ENCODE measurements at regions not wholly inside any gene's neighbourhood (a gene's known extent, or its start where the extent isn't known, plus 50 kb on each side); places are given as distances from the start of the nearest gene placed in this dataset.

- dilution Hi-C loops (cut with MboI; ENCODE audit: extremely low pct_ligation_motif_present, low sequenced_read_pairs) = no loop called here
- no peaks in the 10 kb centered on the region for H3K27me3 ChIP-seq (ENCODE audit: control insufficient read depth, extremely low read depth, insufficient read depth, low read length)
- FAIRE-seq = no peak
Measured at GRCh38 chr13:47190696-47191305, 293.9 kb upstream of the HTR2A start.

GRCh38 chr13:47188802-47189201, 291.9 kb upstream of the HTR2A start:
- no peaks in the 10 kb centered on the region for H3K9me3 ChIP-seq (ENCODE audit: control insufficient read depth, low read depth, low read length)
- FAIRE-seq (no peak), DNase-seq (ENCODE audit: low read depth, low spot score) (no peak)
- H3K9ac ChIP-seq (ENCODE audit: control insufficient read depth, extremely low read depth, insufficient read depth, low read length) = no peak overlapping the region
- TF ChIP-seq EZH2 (IDR thresholded peaks at IDR 0.05; ENCODE audit: low read length) (no peak), CTCF (optimal IDR thresholded peaks at IDR 0.05 in 1 of 3, IDR thresholded peaks at IDR 0.05 in 1 of 3, conservative IDR thresholded peaks at IDR 0.05 in 1 of 3; ENCODE audit: extremely low read depth in 1 of 3, insufficient read depth in 2 of 3, low read length in 3 of 3) (no peak)
- no peak overlapping the region for H2AFZ ChIP-seq (ENCODE audit: control insufficient read depth, low read length)
- no peaks in the 10 kb centered on the region for H3K9me1 ChIP-seq (ENCODE audit: control insufficient read depth, extremely low read depth, insufficient read depth, low read length)
- no peak overlapping the region for H3K27ac ChIP-seq (ENCODE audit: control insufficient read depth, insufficient read depth, low read length)
- H3K27me3 ChIP-seq (ENCODE audit: control insufficient read depth, extremely low read depth, insufficient read depth, low read length) = no peaks in the 10 kb centered on the region
- H3K79me2 ChIP-seq (ENCODE audit: control insufficient read depth, insufficient read depth, low read length) = no peaks in the 10 kb centered on the region
- H4K20me1 ChIP-seq (ENCODE audit: control insufficient read depth, extremely low read depth, insufficient read depth, low read length) = no peaks in the 10 kb centered on the region
- no peaks in the 10 kb centered on the region for H3K4me1 ChIP-seq (ENCODE audit: control insufficient read depth, extremely low read depth, insufficient read depth, low read length)
- H3K4me2 ChIP-seq (ENCODE audit: control insufficient read depth, extremely low read depth, insufficient read depth, low read depth, low read length) = no peak overlapping the region
- no peak overlapping the region for H3K4me3 ChIP-seq (ENCODE audit: control insufficient read depth in 2 of 3, extremely low read depth in 1 of 3, insufficient read depth in 2 of 3, low read depth in 1 of 3, low read length in 3 of 3)
- H3K36me3 ChIP-seq (ENCODE audit: control insufficient read depth in 2 of 2, extremely low read depth in 1 of 2, insufficient read depth in 2 of 2, low read length in 2 of 2) = no peaks in the 10 kb centered on the region
- dilution Hi-C loops (cut with MboI; ENCODE audit: extremely low pct_ligation_motif_present, low sequenced_read_pairs) = no loop called here

More at GRCh38 chr13:47190696-47191305, 293.9 kb upstream of the HTR2A start:
- H3K4me3 ChIP-seq (ENCODE audit: control insufficient read depth in 2 of 3, extremely low read depth in 1 of 3, insufficient read depth in 2 of 3, low read depth in 1 of 3, low read length in 3 of 3) = no peak overlapping the region
- H2AFZ ChIP-seq (ENCODE audit: control insufficient read depth, low read length) = no peak overlapping the region
- no peaks in the 10 kb centered on the region for H3K36me3 ChIP-seq (ENCODE audit: control insufficient read depth in 2 of 2, extremely low read depth in 1 of 2, insufficient read depth in 2 of 2, low read length in 2 of 2)
- no peak for DNase-seq (ENCODE audit: low read depth, low spot score)
- no peaks in the 10 kb centered on the region for H3K79me2 ChIP-seq (ENCODE audit: control insufficient read depth, insufficient read depth, low read length)
- no peak overlapping the region for H3K27ac ChIP-seq (ENCODE audit: control insufficient read depth, insufficient read depth, low read length)
- H3K9ac ChIP-seq (ENCODE audit: control insufficient read depth, extremely low read depth, insufficient read depth, low read length) = no peak overlapping the region
- H4K20me1 ChIP-seq (ENCODE audit: control insufficient read depth, extremely low read depth, insufficient read depth, low read length) = no peaks in the 10 kb centered on the region
- no peaks in the 10 kb centered on the region for H3K9me1 ChIP-seq (ENCODE audit: control insufficient read depth, extremely low read depth, insufficient read depth, low read length)
- H3K4me2 ChIP-seq (ENCODE audit: control insufficient read depth, extremely low read depth, insufficient read depth, low read depth, low read length) = no peak overlapping the region
- TF ChIP-seq CTCF (optimal IDR thresholded peaks at IDR 0.05 in 1 of 3, IDR thresholded peaks at IDR 0.05 in 1 of 3, conservative IDR thresholded peaks at IDR 0.05 in 1 of 3; ENCODE audit: extremely low read depth in 1 of 3, insufficient read depth in 2 of 3, low read length in 3 of 3) (no peak), EZH2 (IDR thresholded peaks at IDR 0.05; ENCODE audit: low read length) (no peak)
- no peaks in the 10 kb centered on the region for H3K9me3 ChIP-seq (ENCODE audit: control insufficient read depth, low read depth, low read length)
- no peaks in the 10 kb centered on the region for H3K4me1 ChIP-seq (ENCODE audit: control insufficient read depth, extremely low read depth, insufficient read depth, low read length)
